WTC11 (cell line): ENCODE measurements at regions not wholly inside any gene's neighbourhood (a gene's known extent, or its start where the extent isn't known, plus 50 kb on each side); places are given as distances from the start of the nearest gene placed in this dataset.

Experiments
- ATAC-seq: fragments of 200-7000 bp; cut with Tn5 transposase; 2 replicates; pipeline ENCODE4 v1.10.0; 2021; ENCODE audit warnings: mild to moderate bottlenecking, moderate library complexity
- CTCF ChIA-PET: fragments of 300-600 bp; sonication (Branson Sonifier 250); formaldehyde crosslinking; loops from one replicate; lab custom pipeline; 2021; ENCODE audit warnings: antibody characterized with exemption; lab: Charles Lee
- POLR2A ChIA-PET: fragments of 350-600 bp; sonication (Branson Sonifier 250); formaldehyde crosslinking; loops from one replicate; lab custom pipeline; 2021; ENCODE audit warnings: antibody characterized with exemption; lab: Charles Lee
- DNase-seq: peaks from one replicate; pipeline ENCODE4 v3.0.0; 2021; ENCODE audit warnings: low spot score
- H3K27ac Mint-ChIP-seq: 2 replicates; pipeline ENCODE4 v1.8.0; 2021; ENCODE audit warnings: mixed read lengths
- H3K27me3 Mint-ChIP-seq: 2 replicates; pipeline ENCODE4 v1.8.0; 2021; ENCODE audit warnings: low read depth, mild to moderate bottlenecking, moderate library complexity, mixed read lengths
- H3K36me3 Mint-ChIP-seq: 2 replicates; pipeline ENCODE4 v1.8.0; 2021; ENCODE audit warnings: mixed read lengths
- H3K4me1 Mint-ChIP-seq: 2 replicates; pipeline ENCODE4 v1.8.0; 2022; ENCODE audit warnings: mixed read lengths
- H3K4me3 Mint-ChIP-seq: 2 replicates; pipeline ENCODE4 v1.8.0; 2021; ENCODE audit warnings: mild to moderate bottlenecking, moderate library complexity, mixed read lengths
- H3K9me3 Mint-ChIP-seq: 2 replicates; pipeline ENCODE4 v1.8.0; 2021; ENCODE audit warnings: mixed read lengths
- CBFB ChIP-seq: sonication (generic); formaldehyde crosslinking; IDR thresholded peaks from 2 replicates; pipeline ENCODE4 v1.8.1; 2022; ENCODE audit warnings: mild to moderate bottlenecking, low read depth, missing genetic modification reagents
- CREM ChIP-seq: sonication (generic); formaldehyde crosslinking; IDR thresholded peaks from 2 replicates; pipeline ENCODE4 v1.8.1; 2022; ENCODE audit warnings: mild to moderate bottlenecking, missing genetic modification reagents, moderate library complexity
- FOXJ3 ChIP-seq: sonication (generic); formaldehyde crosslinking; IDR thresholded peaks from 2 replicates; pipeline ENCODE4 v1.9.0; 2021; ENCODE audit warnings: missing genetic modification reagents, mild to moderate bottlenecking, borderline replicate concordance
- FOXK1 ChIP-seq: sonication (generic); formaldehyde crosslinking; IDR thresholded peaks from 2 replicates; pipeline ENCODE4 v1.8.0; 2022; ENCODE audit warnings: mild to moderate bottlenecking, moderate library complexity, missing genetic modification reagents
- GTF2I ChIP-seq: fragments of 250-450 bp; sonication (Bioruptor Pico); conservative IDR thresholded peaks from 2 replicates; pipeline ENCODE4 v1.4.0; 2021; ENCODE audit warnings: mild to moderate bottlenecking
- MXD4 ChIP-seq: fragments of 250-450 bp; sonication (Bioruptor Pico); IDR thresholded peaks from 2 replicates; pipeline ENCODE4 v1.8.0; 2021; ENCODE audit warnings: mild to moderate bottlenecking, moderate library complexity, borderline replicate concordance
- NFATC4 ChIP-seq: fragments of 250-450 bp; sonication (Bioruptor Pico); IDR thresholded peaks from 2 replicates; pipeline ENCODE4 v1.9.0; 2021; ENCODE audit warnings: mild to moderate bottlenecking
- NFE2L1 ChIP-seq: sonication (generic); formaldehyde crosslinking; IDR thresholded peaks from 2 replicates; pipeline ENCODE4 v1.8.1; 2023; ENCODE audit warnings: missing genetic modification reagents
- NR1H2 ChIP-seq: sonication (generic); formaldehyde crosslinking; IDR thresholded peaks from 2 replicates; pipeline ENCODE4 v1.9.0; 2021; ENCODE audit warnings: mild to moderate bottlenecking, moderate library complexity, missing genetic modification reagents
- PRRX2 ChIP-seq: fragments of 250-450 bp; sonication (Bioruptor Pico); IDR thresholded peaks from 2 replicates; pipeline ENCODE4 v1.8.0; 2021; ENCODE audit warnings: mild to moderate bottlenecking
- RELA ChIP-seq: sonication (generic); formaldehyde crosslinking; IDR thresholded peaks from 2 replicates; pipeline ENCODE4 v1.8.1; 2022; ENCODE audit warnings: missing genetic modification reagents, mild to moderate bottlenecking, borderline replicate concordance
- SOX15 ChIP-seq: fragments of 250-450 bp; sonication (Bioruptor Pico); IDR thresholded peaks from 2 replicates; pipeline ENCODE4 v1.9.0; 2021; ENCODE audit warnings: mild to moderate bottlenecking
- TEAD4 ChIP-seq: sonication (generic); formaldehyde crosslinking; IDR thresholded peaks from 2 replicates; pipeline ENCODE4 v1.8.0; 2022; ENCODE audit warnings: mild to moderate bottlenecking, missing genetic modification reagents
- ZNF263 ChIP-seq: sonication (generic); formaldehyde crosslinking; IDR thresholded peaks from 2 replicates; pipeline ENCODE4 v1.8.1; 2022; ENCODE audit warnings: low read depth, mild to moderate bottlenecking, moderate library complexity, missing genetic modification reagents
- TF ChIP-seq, protein P1 (sequence below): sonication (generic); formaldehyde crosslinking; conservative IDR thresholded peaks from 2 replicates; pipeline ENCODE4 v1.8.1; 2023; ENCODE audit warnings: mild to moderate bottlenecking, low read depth, missing genetic modification reagents, moderate library complexity
- TF ChIP-seq, protein P2 (sequence below): sonication (generic); formaldehyde crosslinking; IDR thresholded peaks from 2 replicates; pipeline ENCODE4 v1.8.0; 2022; ENCODE audit warnings: mild to moderate bottlenecking, missing genetic modification reagents
- TF ChIP-seq, protein P3 (sequence below): sonication (generic); formaldehyde crosslinking; IDR thresholded peaks from 2 replicates; pipeline ENCODE4 v1.8.1; 2023; ENCODE audit warnings: mild to moderate bottlenecking, missing genetic modification reagents
- TF ChIP-seq, protein P4 (sequence below): fragments of 250-450 bp; sonication (Bioruptor Pico); conservative IDR thresholded peaks from 2 replicates; pipeline ENCODE4 v1.9.0; 2021; ENCODE audit warnings: mild to moderate bottlenecking
- TF ChIP-seq, protein P5 (sequence below): sonication (generic); formaldehyde crosslinking; IDR thresholded peaks from 2 replicates; pipeline ENCODE4 v1.8.0; 2022; ENCODE audit warnings: missing genetic modification reagents

DNA sequence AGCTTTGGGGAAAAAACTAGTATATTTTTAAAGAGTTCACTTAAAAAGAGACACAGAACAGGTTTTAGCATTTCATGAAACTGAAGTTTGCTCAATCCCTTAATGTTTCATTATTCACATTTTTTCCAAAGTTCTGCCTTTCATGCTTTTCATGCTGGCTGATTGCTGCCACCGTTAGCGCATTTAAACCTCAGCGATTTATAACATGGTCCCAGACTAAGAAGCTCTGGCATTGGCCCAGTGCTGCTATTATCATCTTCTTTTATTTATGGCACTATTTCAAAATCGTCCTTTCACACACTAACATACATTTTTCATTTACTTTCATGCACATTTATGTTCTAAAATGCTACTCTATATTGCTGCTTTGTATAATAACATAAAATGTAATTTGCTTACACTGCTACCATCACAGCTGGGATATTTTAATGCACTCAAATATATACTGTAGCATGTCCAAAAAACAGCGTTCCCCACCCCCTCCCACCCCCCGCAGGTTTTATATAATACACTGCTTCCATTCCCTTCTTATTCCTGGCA, 141.9 kb downstream of the MPP7 start:
- no peak overlapping the region for H3K27ac Mint-ChIP-seq
- TF ChIP-seq SOX15 (no peak), FOXK1 (CRISPR knock-in tag) (no peak)
- TF ChIP-seq, all 79 proteins: peak for 0
- H3K27me3 Mint-ChIP-seq: no peaks in the 10 kb centered on the region
- H3K4me1 Mint-ChIP-seq: peaks cover 15% of the 10 kb centered on the region
- H3K4me3 Mint-ChIP-seq: no peak overlapping the region
- DNase-seq (no peak), ATAC-seq (no peak)
- ChIA-PET POLR2A (no interaction called here), CTCF (interaction anchor here (0.8 to 0.9 kb wide), 2 partner anchors 19 to 233 kb away, joined by 3 to 4 read pairs; no protein-coding TSS in a partner anchor)
- peaks cover 8% of the 10 kb centered on the region for H3K36me3 Mint-ChIP-seq
- H3K9me3 Mint-ChIP-seq: peaks cover 15% of the 10 kb centered on the region

DNA sequence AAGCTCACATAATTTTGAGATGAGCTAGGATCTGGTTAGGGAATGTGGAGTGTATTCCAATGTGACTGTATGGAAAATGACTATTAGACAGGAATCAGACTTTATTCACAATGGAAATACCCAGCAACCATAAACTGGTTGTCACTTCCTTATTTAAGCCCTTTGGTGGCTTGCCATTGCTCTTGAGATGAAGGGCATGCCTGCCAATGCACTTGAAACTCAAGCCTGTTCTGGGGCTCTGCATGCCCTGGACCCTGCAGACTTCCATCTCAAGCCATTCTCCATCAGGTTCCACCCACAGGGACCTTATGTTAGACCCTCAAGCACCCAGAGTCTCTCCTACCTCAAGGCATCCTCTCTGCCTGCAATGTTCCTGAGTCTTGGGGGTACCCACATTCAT, 145.5 kb downstream of the MPP7 start:
- Mint-ChIP-seq H3K27me3 (no peaks in the 10 kb centered on the region), H3K4me3 (no peak overlapping the region), H3K27ac (no peak overlapping the region), H3K9me3 (peaks cover 9% of the 10 kb centered on the region), H3K36me3 (peaks cover 8% of the 10 kb centered on the region), H3K4me1 (peaks cover 15% of the 10 kb centered on the region)
- CTCF ChIA-PET: no interaction called here
- POLR2A ChIA-PET: no interaction called here
- no peak for ATAC-seq
- TF ChIP-seq NFE2L1 (CRISPR knock-in tag): no peak
- no peak for TF ChIP-seq PRRX2 (CRISPR knock-in tag)
- no peak for TF ChIP-seq NFATC4
- TF ChIP-seq FOXK1 (CRISPR knock-in tag): no peak
- TF ChIP-seq, protein P1, sequence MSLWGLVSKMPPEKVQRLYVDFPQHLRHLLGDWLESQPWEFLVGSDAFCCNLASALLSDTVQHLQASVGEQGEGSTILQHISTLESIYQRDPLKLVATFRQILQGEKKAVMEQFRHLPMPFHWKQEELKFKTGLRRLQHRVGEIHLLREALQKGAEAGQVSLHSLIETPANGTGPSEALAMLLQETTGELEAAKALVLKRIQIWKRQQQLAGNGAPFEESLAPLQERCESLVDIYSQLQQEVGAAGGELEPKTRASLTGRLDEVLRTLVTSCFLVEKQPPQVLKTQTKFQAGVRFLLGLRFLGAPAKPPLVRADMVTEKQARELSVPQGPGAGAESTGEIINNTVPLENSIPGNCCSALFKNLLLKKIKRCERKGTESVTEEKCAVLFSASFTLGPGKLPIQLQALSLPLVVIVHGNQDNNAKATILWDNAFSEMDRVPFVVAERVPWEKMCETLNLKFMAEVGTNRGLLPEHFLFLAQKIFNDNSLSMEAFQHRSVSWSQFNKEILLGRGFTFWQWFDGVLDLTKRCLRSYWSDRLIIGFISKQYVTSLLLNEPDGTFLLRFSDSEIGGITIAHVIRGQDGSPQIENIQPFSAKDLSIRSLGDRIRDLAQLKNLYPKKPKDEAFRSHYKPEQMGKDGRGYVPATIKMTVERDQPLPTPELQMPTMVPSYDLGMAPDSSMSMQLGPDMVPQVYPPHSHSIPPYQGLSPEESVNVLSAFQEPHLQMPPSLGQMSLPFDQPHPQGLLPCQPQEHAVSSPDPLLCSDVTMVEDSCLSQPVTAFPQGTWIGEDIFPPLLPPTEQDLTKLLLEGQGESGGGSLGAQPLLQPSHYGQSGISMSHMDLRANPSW (CRISPR knock-in tag): no peak
- TF ChIP-seq, protein P2, sequence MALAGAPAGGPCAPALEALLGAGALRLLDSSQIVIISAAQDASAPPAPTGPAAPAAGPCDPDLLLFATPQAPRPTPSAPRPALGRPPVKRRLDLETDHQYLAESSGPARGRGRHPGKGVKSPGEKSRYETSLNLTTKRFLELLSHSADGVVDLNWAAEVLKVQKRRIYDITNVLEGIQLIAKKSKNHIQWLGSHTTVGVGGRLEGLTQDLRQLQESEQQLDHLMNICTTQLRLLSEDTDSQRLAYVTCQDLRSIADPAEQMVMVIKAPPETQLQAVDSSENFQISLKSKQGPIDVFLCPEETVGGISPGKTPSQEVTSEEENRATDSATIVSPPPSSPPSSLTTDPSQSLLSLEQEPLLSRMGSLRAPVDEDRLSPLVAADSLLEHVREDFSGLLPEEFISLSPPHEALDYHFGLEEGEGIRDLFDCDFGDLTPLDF (CRISPR knock-in tag): no peak
- TF ChIP-seq CREM (CRISPR knock-in tag): no peak
- no peak for TF ChIP-seq RELA (CRISPR knock-in tag)
- TF ChIP-seq, protein P3, sequence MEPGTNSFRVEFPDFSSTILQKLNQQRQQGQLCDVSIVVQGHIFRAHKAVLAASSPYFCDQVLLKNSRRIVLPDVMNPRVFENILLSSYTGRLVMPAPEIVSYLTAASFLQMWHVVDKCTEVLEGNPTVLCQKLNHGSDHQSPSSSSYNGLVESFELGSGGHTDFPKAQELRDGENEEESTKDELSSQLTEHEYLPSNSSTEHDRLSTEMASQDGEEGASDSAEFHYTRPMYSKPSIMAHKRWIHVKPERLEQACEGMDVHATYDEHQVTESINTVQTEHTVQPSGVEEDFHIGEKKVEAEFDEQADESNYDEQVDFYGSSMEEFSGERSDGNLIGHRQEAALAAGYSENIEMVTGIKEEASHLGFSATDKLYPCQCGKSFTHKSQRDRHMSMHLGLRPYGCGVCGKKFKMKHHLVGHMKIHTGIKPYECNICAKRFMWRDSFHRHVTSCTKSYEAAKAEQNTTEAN (CRISPR knock-in tag): no peak
- TF ChIP-seq CBFB: no peak
- TF ChIP-seq ZNF263 (CRISPR knock-in tag): no peak
- TF ChIP-seq, protein P4, sequence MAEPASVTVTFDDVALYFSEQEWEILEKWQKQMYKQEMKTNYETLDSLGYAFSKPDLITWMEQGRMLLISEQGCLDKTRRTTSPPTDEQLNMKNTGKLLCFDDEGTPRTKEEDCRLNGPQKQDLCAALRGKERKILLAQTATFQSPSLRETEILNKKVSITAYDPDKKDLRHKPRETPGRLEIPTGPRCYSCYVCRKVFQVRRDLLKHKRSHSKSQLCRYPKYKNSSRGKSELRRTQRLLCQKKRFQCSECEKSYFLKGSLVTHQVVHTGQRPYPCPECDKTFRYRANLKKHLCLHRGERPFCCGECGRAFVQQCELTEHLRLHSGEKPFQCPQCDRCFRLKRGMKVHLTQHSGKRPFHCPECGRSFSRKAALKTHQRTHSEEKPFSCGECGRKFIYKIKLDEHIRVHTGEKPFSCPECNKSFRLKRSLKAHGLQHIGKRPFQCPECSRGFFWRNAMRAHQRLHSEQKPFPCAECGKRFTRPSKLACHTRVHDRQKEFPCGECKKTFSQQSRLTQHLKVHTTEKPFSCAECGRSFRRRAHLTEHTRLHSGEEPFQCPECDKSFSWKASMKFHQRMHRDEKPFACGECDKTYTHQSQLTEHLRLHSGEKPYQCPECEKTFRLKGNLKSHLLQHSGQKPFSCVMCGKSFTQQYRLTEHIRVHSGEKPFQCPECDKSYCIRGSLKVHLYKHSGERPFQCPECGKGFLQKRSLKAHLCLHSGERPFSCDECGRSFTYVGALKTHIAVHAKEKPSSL (CRISPR knock-in tag): no peak
- TF ChIP-seq NR1H2 (CRISPR knock-in tag): no peak
- TF ChIP-seq, protein P5, sequence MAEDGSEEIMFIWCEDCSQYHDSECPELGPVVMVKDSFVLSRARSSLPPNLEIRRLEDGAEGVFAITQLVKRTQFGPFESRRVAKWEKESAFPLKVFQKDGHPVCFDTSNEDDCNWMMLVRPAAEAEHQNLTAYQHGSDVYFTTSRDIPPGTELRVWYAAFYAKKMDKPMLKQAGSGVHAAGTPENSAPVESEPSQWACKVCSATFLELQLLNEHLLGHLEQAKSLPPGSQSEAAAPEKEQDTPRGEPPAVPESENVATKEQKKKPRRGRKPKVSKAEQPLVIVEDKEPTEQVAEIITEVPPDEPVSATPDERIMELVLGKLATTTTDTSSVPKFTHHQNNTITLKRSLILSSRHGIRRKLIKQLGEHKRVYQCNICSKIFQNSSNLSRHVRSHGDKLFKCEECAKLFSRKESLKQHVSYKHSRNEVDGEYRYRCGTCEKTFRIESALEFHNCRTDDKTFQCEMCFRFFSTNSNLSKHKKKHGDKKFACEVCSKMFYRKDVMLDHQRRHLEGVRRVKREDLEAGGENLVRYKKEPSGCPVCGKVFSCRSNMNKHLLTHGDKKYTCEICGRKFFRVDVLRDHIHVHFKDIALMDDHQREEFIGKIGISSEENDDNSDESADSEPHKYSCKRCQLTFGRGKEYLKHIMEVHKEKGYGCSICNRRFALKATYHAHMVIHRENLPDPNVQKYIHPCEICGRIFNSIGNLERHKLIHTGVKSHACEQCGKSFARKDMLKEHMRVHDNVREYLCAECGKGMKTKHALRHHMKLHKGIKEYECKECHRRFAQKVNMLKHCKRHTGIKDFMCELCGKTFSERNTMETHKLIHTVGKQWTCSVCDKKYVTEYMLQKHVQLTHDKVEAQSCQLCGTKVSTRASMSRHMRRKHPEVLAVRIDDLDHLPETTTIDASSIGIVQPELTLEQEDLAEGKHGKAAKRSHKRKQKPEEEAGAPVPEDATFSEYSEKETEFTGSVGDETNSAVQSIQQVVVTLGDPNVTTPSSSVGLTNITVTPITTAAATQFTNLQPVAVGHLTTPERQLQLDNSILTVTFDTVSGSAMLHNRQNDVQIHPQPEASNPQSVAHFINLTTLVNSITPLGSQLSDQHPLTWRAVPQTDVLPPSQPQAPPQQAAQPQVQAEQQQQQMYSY (CRISPR knock-in tag): no peak
- no peak for TF ChIP-seq GTF2I
- no peak for TF ChIP-seq FOXJ3 (CRISPR knock-in tag)
- no peak for TF ChIP-seq MXD4 (CRISPR knock-in tag)
- TF ChIP-seq TEAD4: no peak
- no peak for DNase-seq
